ENCODE measurements at regions not wholly inside any gene's neighbourhood (a gene's known extent, or its start where the extent isn't known, plus 50 kb on each side); places are given as distances from the start of the nearest gene placed in this dataset.
"Not testable (repeated sequence)": the region's sequence is repeated elsewhere in the genome, so short reads cannot be mapped to it uniquely, and the experiment has no call there.

DNA sequence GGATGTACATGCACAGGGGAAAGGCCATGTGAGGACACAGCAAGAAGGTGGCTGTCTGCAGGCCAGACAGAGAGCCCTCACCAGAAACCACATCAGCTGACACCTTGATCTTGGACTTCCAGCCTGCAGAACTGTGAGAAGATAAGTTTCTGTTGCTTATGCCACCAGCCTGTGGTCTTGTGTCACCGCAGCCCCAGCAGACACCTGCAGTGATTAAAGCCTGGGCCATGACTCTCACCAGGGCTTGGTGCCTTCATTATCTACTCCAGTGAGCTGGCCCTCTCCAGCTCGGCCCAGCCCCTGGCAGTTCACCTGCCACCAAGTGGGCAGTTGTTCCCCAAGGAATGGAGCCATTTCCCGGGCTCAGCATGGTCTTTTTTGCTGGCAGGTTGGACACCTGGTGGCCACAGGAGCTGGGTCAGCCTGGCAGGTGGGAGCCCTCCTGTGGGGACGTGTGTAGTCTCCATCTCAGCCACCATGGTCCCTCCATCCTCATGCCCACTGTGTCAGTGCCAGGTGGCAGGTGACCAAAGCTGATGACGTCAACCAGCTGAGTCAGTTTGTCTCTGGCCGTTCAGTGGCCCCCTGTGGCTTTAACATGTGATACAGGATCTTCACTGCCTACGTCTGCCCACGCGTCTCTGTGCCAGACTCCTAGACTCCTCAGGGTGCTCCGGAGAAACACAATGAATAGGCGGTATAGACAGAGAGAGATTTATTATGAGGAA, 99.9 kb upstream of the PPP1R26 start:
- TF ChIP-seq POLR2AphosphoS5 (IDR thresholded peaks at IDR 0.05) (no peak), POLR2A (IDR thresholded peaks at IDR 0.05) (no peak)
- TF ChIP-seq, protein P1, sequence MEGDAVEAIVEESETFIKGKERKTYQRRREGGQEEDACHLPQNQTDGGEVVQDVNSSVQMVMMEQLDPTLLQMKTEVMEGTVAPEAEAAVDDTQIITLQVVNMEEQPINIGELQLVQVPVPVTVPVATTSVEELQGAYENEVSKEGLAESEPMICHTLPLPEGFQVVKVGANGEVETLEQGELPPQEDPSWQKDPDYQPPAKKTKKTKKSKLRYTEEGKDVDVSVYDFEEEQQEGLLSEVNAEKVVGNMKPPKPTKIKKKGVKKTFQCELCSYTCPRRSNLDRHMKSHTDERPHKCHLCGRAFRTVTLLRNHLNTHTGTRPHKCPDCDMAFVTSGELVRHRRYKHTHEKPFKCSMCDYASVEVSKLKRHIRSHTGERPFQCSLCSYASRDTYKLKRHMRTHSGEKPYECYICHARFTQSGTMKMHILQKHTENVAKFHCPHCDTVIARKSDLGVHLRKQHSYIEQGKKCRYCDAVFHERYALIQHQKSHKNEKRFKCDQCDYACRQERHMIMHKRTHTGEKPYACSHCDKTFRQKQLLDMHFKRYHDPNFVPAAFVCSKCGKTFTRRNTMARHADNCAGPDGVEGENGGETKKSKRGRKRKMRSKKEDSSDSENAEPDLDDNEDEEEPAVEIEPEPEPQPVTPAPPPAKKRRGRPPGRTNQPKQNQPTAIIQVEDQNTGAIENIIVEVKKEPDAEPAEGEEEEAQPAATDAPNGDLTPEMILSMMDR (IDR thresholded peaks at IDR 0.05) = no peak
- H3K4me3 ChIP-seq = no peak overlapping the region

DNA sequence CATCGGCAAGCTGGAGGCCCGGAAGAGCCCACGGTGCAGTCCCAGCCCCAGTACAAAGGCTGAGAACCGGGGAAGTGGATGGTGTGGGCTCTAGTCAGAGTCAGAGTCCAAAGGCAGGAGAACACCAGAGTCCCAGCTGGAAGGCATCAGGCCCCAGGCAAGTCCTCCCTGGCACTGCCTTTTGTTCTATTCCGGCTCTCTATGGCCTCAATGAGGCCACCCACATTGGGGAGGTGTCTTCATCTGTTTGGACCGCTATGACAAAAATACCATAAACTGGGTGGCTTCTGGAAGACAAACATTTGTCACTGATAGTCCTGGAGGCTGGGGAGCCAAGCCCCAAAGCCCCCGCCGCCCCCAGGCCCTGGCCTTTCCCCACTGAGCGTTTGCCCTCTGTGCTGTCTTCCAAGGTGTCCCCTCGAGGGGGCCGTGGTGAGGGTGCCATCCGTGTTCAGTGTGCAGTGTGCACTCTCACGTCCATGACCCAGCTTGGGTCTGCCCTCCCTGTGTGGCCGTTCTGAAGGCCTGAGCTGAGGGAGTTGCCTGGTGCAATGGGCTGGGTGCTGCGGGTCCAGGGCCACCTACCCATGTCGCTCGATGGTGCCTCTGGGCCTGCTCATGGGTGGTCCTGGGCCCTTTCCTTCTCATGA, 99.1 kb upstream of the PPP1R26 start:
- Histone ChIP-seq H3K9me3 (no peaks in the 10 kb centered on the region), H3K4me3 (no peak overlapping the region), H3K36me3 (no peaks in the 10 kb centered on the region), H3K27ac (no peak overlapping the region), H3K27me3 (peaks cover 0 to 61% of the 10 kb centered on the region in 2 donors), H3K4me1 (no peaks in the 10 kb centered on the region)
- DNase-seq (ENCODE audit: low spot score in 2 of 2) = no peak
- intact Hi-C loops (cut with DNase I; ENCODE audit: low total_unique reads) = no loop called here
- TF ChIP-seq, protein P1 (IDR thresholded peaks at IDR 0.05) = no peak

More for the DNA sequence above, 99.9 kb upstream of the PPP1R26 start:
- intact Hi-C loops (cut with DNase I; ENCODE audit: low total_unique reads) = loop anchor here (10.0 kb wide), 1 partner anchor 1875 kb away; the partner anchor contains the start of genes NELFB and STPG3
- Histone ChIP-seq H3K27ac (no peak overlapping the region), H3K36me3 (no peaks in the 10 kb centered on the region), H3K4me1 (no peaks in the 10 kb centered on the region), H3K27me3 (peaks cover 0 to 63% of the 10 kb centered on the region in 2 donors), H3K9me3 (no peaks in the 10 kb centered on the region)
- no peak for DNase-seq (ENCODE audit: low spot score in 2 of 2)

DNA sequence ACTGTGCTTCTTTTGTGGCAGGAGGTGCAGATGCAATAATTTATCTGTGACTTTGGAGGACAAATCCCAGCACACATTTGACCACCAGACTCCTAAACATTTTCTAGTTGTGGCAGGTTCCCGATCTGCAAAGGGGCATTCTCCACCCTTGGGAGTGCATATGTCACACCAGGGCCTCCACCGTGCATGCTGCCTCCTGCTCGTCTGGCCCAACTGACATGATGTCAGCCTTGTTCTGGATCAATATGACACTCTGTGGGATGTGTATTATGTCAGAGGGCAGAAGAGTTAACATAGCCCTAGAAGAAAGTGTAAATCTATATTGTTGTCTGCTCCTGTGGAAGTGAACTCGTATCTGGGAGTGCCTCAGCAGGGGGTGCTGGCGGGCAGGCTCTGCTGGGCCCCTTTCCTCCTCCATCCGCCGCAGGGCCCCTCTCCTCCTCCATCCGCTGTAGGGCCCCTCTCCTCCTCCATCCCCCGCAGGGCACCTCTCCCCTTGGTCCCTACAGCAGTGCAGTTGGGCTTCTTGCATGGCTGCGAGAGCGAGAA, 97.7 kb upstream of the PPP1R26 start:
- peaks cover 0 to 47% of the 10 kb centered on the region in 2 donors for H3K27me3 ChIP-seq
- H3K4me1 ChIP-seq = no peaks in the 10 kb centered on the region
- no peak for TF ChIP-seq POLR2A (IDR thresholded peaks at IDR 0.05)
- TF ChIP-seq, protein P1 (IDR thresholded peaks at IDR 0.05) = no peak
- no peak for TF ChIP-seq POLR2AphosphoS5 (IDR thresholded peaks at IDR 0.05)
- intact Hi-C loops (cut with DNase I; ENCODE audit: low total_unique reads) = no loop called here
- no peaks in the 10 kb centered on the region for H3K9me3 ChIP-seq
- no peak overlapping the region for H3K27ac ChIP-seq
- no peaks in the 10 kb centered on the region for H3K36me3 ChIP-seq
- H3K4me3 ChIP-seq = no peak overlapping the region
- DNase-seq (ENCODE audit: low spot score in 2 of 2) = no peak

GRCh38 chr9:135384226-135384625, 95.4 kb upstream of the PPP1R26 start:
- no peak for DNase-seq (ENCODE audit: low spot score in 2 of 2)
- no peaks in the 10 kb centered on the region for H3K9me3 ChIP-seq
- no peak for TF ChIP-seq POLR2AphosphoS5 (IDR thresholded peaks at IDR 0.05)
- TF ChIP-seq, protein P1 (IDR thresholded peaks at IDR 0.05) = no peak
- no peak for TF ChIP-seq POLR2A (IDR thresholded peaks at IDR 0.05)
- H3K27me3 ChIP-seq = peaks cover 0 to 31% of the 10 kb centered on the region in 2 donors
- intact Hi-C loops (cut with DNase I; ENCODE audit: low total_unique reads) = no loop called here
- H3K27ac ChIP-seq = no peak overlapping the region
- no peaks in the 10 kb centered on the region for H3K36me3 ChIP-seq
- no peaks in the 10 kb centered on the region for H3K4me1 ChIP-seq
- no peak overlapping the region for H3K4me3 ChIP-seq

- H3K36me3 ChIP-seq; H3K4me3 ChIP-seq; intact Hi-C loops (cut with DNase I; ENCODE audit: low total_unique reads); H3K27ac ChIP-seq; H3K4me1 ChIP-seq; DNase-seq (ENCODE audit: low spot score in 2 of 2); H3K9me3 ChIP-seq: not testable (repeated sequence)
- peaks cover 0 to 31% of the 10 kb centered on the region in 2 donors for H3K27me3 ChIP-seq
Observed at GRCh38 chr9:135384815-135385405, 94.7 kb upstream of the PPP1R26 start.

Measured in breast epithelium (tissue), 4 donors.